ENCODE measurements at regions not wholly inside any gene's neighbourhood (a gene's known extent, or its start where the extent isn't known, plus 50 kb on each side); places are given as distances from the start of the nearest gene placed in this dataset.

DNA sequence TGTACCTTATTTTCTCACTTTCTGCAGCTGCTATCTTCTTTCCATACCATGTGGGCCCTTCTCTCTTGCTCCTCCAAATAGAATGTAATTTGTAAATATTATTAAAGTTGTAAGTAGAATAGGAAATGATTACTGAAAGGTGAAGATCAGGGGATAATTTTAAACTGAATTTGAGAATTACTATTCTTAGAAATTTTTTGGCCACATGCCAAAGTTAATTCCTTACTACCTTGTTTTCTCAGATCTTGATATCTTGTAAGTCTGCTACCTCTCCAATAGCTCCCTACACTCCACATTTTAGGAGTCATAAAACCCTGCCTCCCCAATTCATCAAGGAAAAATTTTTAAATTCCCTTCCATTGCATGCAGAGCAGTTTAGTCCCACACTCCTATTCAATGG, 442.7 kb downstream of the SATB2 start:
- no peak for TF ChIP-seq CTCF (IDR thresholded peaks at IDR 0.05)
- TF ChIP-seq POLR2A (IDR thresholded peaks at IDR 0.05): no peak

All from thyroid gland (tissue), 4 donors.